Stomach (tissue), 8 donors: ENCODE measurements at regions not wholly inside any gene's neighbourhood (a gene's known extent, or its start where the extent isn't known, plus 50 kb on each side); places are given as distances from the start of the nearest gene placed in this dataset.

Experiments used
- DNase-seq, 2 donors: peaks; one replicate each; pipeline versions ENCODE4 v3.0.0 to v3.0.0-alpha.2; 2013 to 2019
- H3K27ac ChIP-seq, 5 donors: fragments of 200-600 bp in 4 of 5; sonication (generic) in 4 of 5; one replicate each; pipeline ENCODE4 v1.5.1; 2013 to 2019; ENCODE audit warnings: mild to moderate bottlenecking in 1 of 5, moderate library complexity in 1 of 5
- H3K27me3 ChIP-seq, 3 donors: fragments of 200-600 bp; sonication (generic); one replicate each; pipeline ENCODE4 v1.5.1; 2017 to 2019; ENCODE audit warnings: mixed run types in 1 of 3
- H3K36me3 ChIP-seq, 4 donors: fragments of 200-600 bp; sonication (generic); 1 replicate in 3 of 4; 2 replicates in 1 of 4; pipeline ENCODE4 v1.5.1; 2016 to 2019
- H3K4me1 ChIP-seq, 4 donors: fragments of 200-600 bp; sonication (generic); one replicate each; pipeline ENCODE4 v1.5.1; 2016 to 2019
- H3K4me3 ChIP-seq, 4 donors: fragments of 200-600 bp; sonication (generic) in 3 of 4; one replicate each; pipeline ENCODE4 v1.5.1; 2016 to 2019; ENCODE audit warnings: mild to moderate bottlenecking in 1 of 4
- H3K9me3 ChIP-seq, 4 donors: fragments of 200-600 bp; sonication (generic); one replicate each; pipeline ENCODE4 v1.5.1; 2016 to 2019
- CTCF ChIP-seq, 7 experiments: fragments of 450-650 bp in 4 of 7; fragments of 200-600 bp in 3 of 7; sonication (generic) in 3 of 7; IDR thresholded peaks; one replicate each; pipeline ENCODE4 v1.5.1; 2016 to 2019; ENCODE audit warnings: antibody characterized with exemption in 7 of 7, control low read depth in 2 of 7, mild to moderate bottlenecking in 1 of 7
- EP300 ChIP-seq: sonication (generic); formaldehyde crosslinking; IDR thresholded peaks from one replicate; pipeline ENCODE4 v1.6.1; 2017; ENCODE audit warnings: antibody characterized with exemption
- POLR2A ChIP-seq, 4 donors: fragments of 450-650 bp; IDR thresholded peaks; one replicate each; pipeline ENCODE4 v1.6.1; 2016; ENCODE audit warnings: antibody characterized with exemption in 4 of 4, control low read depth in 2 of 4, mild to moderate bottlenecking in 1 of 4, moderate library complexity in 1 of 4
- POLR2AphosphoS5 ChIP-seq, 3 donors: sonication (generic); formaldehyde crosslinking; IDR thresholded peaks; one replicate each; pipeline ENCODE4 v1.6.1; 2016; ENCODE audit warnings: antibody characterized with exemption in 3 of 3
- WGBS, 5 donors: extraction: QIAGEN DNeasy Blood & Tissue Kit in 3 of 5; methylation state at CpG; one replicate each; pipeline versions ENCODE4 v1.1.5 to v1.1.7; 2013 to 2018; 5-methylcytosine and 5-hydroxymethylcytosine counted together
- intact Hi-C: fragments of 100-400 bp; cut with DNase I; formaldehyde crosslinking; loops from one replicate; pipeline ENCODE4 v1.15.1; 2023; ENCODE audit warnings: low total_unique reads
- donor health status: healthy with polysubstance abuse.
- donor health status: Bipolar disorder and iron deficiency.
- donor health status: healthy.

- 37 to 55% (median 48%) methylated on average over 1 of the region's 1 CpG for WGBS, 5 donors
- DNase-seq, result no peak
- no peak overlapping the region for H3K4me3 ChIP-seq
- peaks cover 0 to 3% (median 0%) of the 10 kb centered on the region in 4 donors for H3K9me3 ChIP-seq
- no peak for TF ChIP-seq POLR2A (IDR thresholded peaks at IDR 0.05)
- TF ChIP-seq EP300, result no peak
- no peak for TF ChIP-seq CTCF (IDR thresholded peaks at IDR 0.05)
- no peak overlapping the region for H3K27ac ChIP-seq
- no peaks in the 10 kb centered on the region for H3K36me3 ChIP-seq
- intact Hi-C loops, result no loop called here
- H3K4me1 ChIP-seq, result no peaks in the 10 kb centered on the region
- no peaks in the 10 kb centered on the region for H3K27me3 ChIP-seq
Observed at GRCh38 chr6:67224989-67225388, 1410.1 kb upstream of the ADGRB3 start.

GRCh38 chr6:67221226-67221625, 1413.9 kb upstream of the ADGRB3 start:
- 83 to 96% (median 90%) methylated on average over 3 of the region's 3 CpGs for WGBS, 5 donors
- TF ChIP-seq POLR2A (IDR thresholded peaks at IDR 0.05) (no peak), POLR2AphosphoS5 (IDR thresholded peaks at IDR 0.05) (no peak), EP300 (no peak), CTCF (IDR thresholded peaks at IDR 0.05) (no peak)
- intact Hi-C loops, result no loop called here
- Histone ChIP-seq H3K36me3 (no peaks in the 10 kb centered on the region), H3K27ac (no peak overlapping the region), H3K4me3 (no peak overlapping the region), H3K27me3 (no peaks in the 10 kb centered on the region), H3K4me1 (no peaks in the 10 kb centered on the region), H3K9me3 (peaks cover 0 to 3% (median 0%) of the 10 kb centered on the region in 4 donors)
- DNase-seq, result no peak

- Histone ChIP-seq H3K4me3 (no peak overlapping the region), H3K27ac (no peak overlapping the region), H3K36me3 (no peaks in the 10 kb centered on the region), H3K27me3 (no peaks in the 10 kb centered on the region), H3K4me1 (no peaks in the 10 kb centered on the region), H3K9me3 (peaks cover 0 to 3% (median 0%) of the 10 kb centered on the region in 4 donors)
- intact Hi-C loops, result no loop called here
- no peak for DNase-seq
- TF ChIP-seq POLR2A (IDR thresholded peaks at IDR 0.05) (no peak), POLR2AphosphoS5 (IDR thresholded peaks at IDR 0.05) (no peak), CTCF (IDR thresholded peaks at IDR 0.05) (no peak), EP300 (no peak)
- 86 to 93% (median 92%) methylated on average over 2 of the region's 2 CpGs for WGBS, 5 donors
Observed at GRCh38 chr6:67219346-67219745, 1415.7 kb upstream of the ADGRB3 start.

GRCh38 chr6:67212584-67212983, 1422.5 kb upstream of the ADGRB3 start:
- intact Hi-C loops, result no loop called here
- no peaks in the 10 kb centered on the region for H3K9me3 ChIP-seq
- TF ChIP-seq POLR2AphosphoS5 (IDR thresholded peaks at IDR 0.05) (no peak), EP300 (no peak), POLR2A (IDR thresholded peaks at IDR 0.05) (no peak), CTCF (IDR thresholded peaks at IDR 0.05) (no peak)
- no peaks in the 10 kb centered on the region for H3K27me3 ChIP-seq
- no peaks in the 10 kb centered on the region for H3K36me3 ChIP-seq
- H3K4me1 ChIP-seq, result no peaks in the 10 kb centered on the region
- no peak overlapping the region for H3K27ac ChIP-seq
- H3K4me3 ChIP-seq, result no peak overlapping the region
- DNase-seq, result no peak
